Activated CD4-positive, alpha-beta T cell treated with anti-CD3 and anti-CD28 coated beads, Interleukin-2, Interleukin-6, amounts not matched to agents 100 ng/mL and 50 ng/mL, durations not matched to agents 16 hours and 8 hours (primary cell): ENCODE measurements at regions not wholly inside any gene's neighbourhood (a gene's known extent, or its start where the extent isn't known, plus 50 kb on each side); places are given as distances from the start of the nearest gene placed in this dataset.

Experiments used
- DNase-seq: peaks from one replicate; pipeline ENCODE4 v3.0.0-alpha.2; 2020

- no peak for DNase-seq
Observed at GRCh38 chr5:167243463-167243862, 1048.0 kb upstream of the WWC1 start.

GRCh38 chr5:167244583-167244982 is 1046.9 kb upstream of the WWC1 start:
- DNase-seq, result no peak

- no peak for DNase-seq
Observed at GRCh38 chr5:167245868-167246267, 1045.6 kb upstream of the WWC1 start.

GRCh38 chr5:167247816-167248215 is 1043.6 kb upstream of the WWC1 start:
- DNase-seq, result no peak

- no peak for DNase-seq
Observed at GRCh38 chr5:167248257-167248656, 1043.2 kb upstream of the WWC1 start.

GRCh38 chr5:167250996-167251395 is 1040.4 kb upstream of the WWC1 start:
- DNase-seq, result no peak

GRCh38 chr5:167254132-167254531 is 1037.3 kb upstream of the WWC1 start:
- no peak for DNase-seq

- no peak for DNase-seq
Observed at GRCh38 chr5:167255926-167256325, 1035.5 kb upstream of the WWC1 start.

GRCh38 chr5:167259806-167260205 is 1031.6 kb upstream of the WWC1 start:
- DNase-seq, result no peak

- DNase-seq, result peak; percentile 1
Observed at GRCh38 chr5:167261309-167262100, 1029.9 kb upstream of the WWC1 start.

- no peak for DNase-seq
Observed at GRCh38 chr5:167263185-167263584, 1028.3 kb upstream of the WWC1 start.

GRCh38 chr5:167264348-167264747 is 1027.1 kb upstream of the WWC1 start:
- no peak for DNase-seq

GRCh38 chr5:167268337-167268736 is 1023.1 kb upstream of the WWC1 start:
- no peak for DNase-seq

- DNase-seq, result no peak
Observed at GRCh38 chr5:167269146-167269545, 1022.3 kb upstream of the WWC1 start.

- no peak for DNase-seq
Observed at GRCh38 chr5:167271081-167271480, 1020.4 kb upstream of the WWC1 start.

- DNase-seq, result no peak
Observed at GRCh38 chr5:167271511-167271910, 1019.9 kb upstream of the WWC1 start.

- no peak for DNase-seq
Observed at GRCh38 chr5:167280111-167280510, 1011.3 kb upstream of the WWC1 start.

- DNase-seq, result no peak
Observed at GRCh38 chr5:167281925-167282324, 1009.5 kb upstream of the WWC1 start.

GRCh38 chr5:167283691-167284090 is 1007.8 kb upstream of the WWC1 start:
- DNase-seq, result no peak

GRCh38 chr5:167284222-167284890 is 1007.1 kb upstream of the WWC1 start:
- no peak for DNase-seq

- no peak for DNase-seq
Observed at GRCh38 chr5:167285591-167285990, 1005.9 kb upstream of the WWC1 start.

GRCh38 chr5:167286891-167287290 is 1004.6 kb upstream of the WWC1 start:
- DNase-seq, result no peak

GRCh38 chr5:167290478-167290877 is 1001.0 kb upstream of the WWC1 start:
- no peak for DNase-seq

GRCh38 chr5:167294882-167295680 is 996.4 kb upstream of the WWC1 start:
- DNase-seq, result no peak
